ENCODE measurements at regions not wholly inside any gene's neighbourhood (a gene's known extent, or its start where the extent isn't known, plus 50 kb on each side); places are given as distances from the start of the nearest gene placed in this dataset.

- TF ChIP-seq ZNF837 (tag by site-specific recombination; IDR thresholded peaks at IDR 0.05) (no peak), ZNF133 (tag by site-specific recombination; IDR thresholded peaks at IDR 0.05) (no peak), ZNF530 (tag by site-specific recombination; IDR thresholded peaks at IDR 0.05; ENCODE audit: low read depth) (no peak)
- Histone ChIP-seq H3K4me3 (ENCODE audit: low read depth, low read length) (no peak overlapping the region), H3K27ac (ENCODE audit: extremely low read depth, low read depth, low read length) (no peak overlapping the region; the same call in 1 of the 2 replicates), H3K4me1 (ENCODE audit: control insufficient read depth, insufficient read depth, low read length) (peaks cover 16% of the 10 kb centered on the region), H3K9me3 (ENCODE audit: control insufficient read depth, insufficient read depth, low read depth, low read length) (no peaks in the 10 kb centered on the region), H3K36me3 (ENCODE audit: control insufficient read depth in 2 of 2, insufficient read depth in 1 of 2, low read length in 2 of 2) (no peaks in the 10 kb centered on the region)
- POLR2A ChIA-PET: no interaction called here
- CTCF ChIA-PET: no interaction called here
Measured at GRCh38 chr5:96111080-96111756, 149.6 kb upstream of the ELL2 start.

- ChIA-PET CTCF (no interaction called here), POLR2A (no interaction called here)
- no peak overlapping the region for H3K4me3 ChIP-seq (ENCODE audit: low read depth, low read length)
- H3K9me3 ChIP-seq (ENCODE audit: control insufficient read depth, insufficient read depth, low read depth, low read length): no peaks in the 10 kb centered on the region
- peak overlapping the region; percentile 29; the same call in 1 of the 2 replicates for H3K27ac ChIP-seq (ENCODE audit: extremely low read depth, low read depth, low read length)
- H3K4me1 ChIP-seq (ENCODE audit: control insufficient read depth, insufficient read depth, low read length): peaks cover 16% of the 10 kb centered on the region
- H3K36me3 ChIP-seq (ENCODE audit: control insufficient read depth in 2 of 2, insufficient read depth in 1 of 2, low read length in 2 of 2): no peaks in the 10 kb centered on the region
- TF ChIP-seq ZNF148 (tag by site-specific recombination; IDR thresholded peaks at IDR 0.05; ENCODE audit: borderline replicate concordance): no peak
- TF ChIP-seq ZNF37A (tag by site-specific recombination; IDR thresholded peaks at IDR 0.05): no peak
- TF ChIP-seq ZNF768 (tag by site-specific recombination; IDR thresholded peaks at IDR 0.05): no peak
- no peak for TF ChIP-seq ZNF24 (tag by site-specific recombination; IDR thresholded peaks at IDR 0.05)
- no peak for TF ChIP-seq ZNF555 (tag by site-specific recombination; conservative IDR thresholded peaks at IDR 0.05)
- no peak for TF ChIP-seq ZNF184 (tag by site-specific recombination; IDR thresholded peaks at IDR 0.05)
- TF ChIP-seq ZNF513 (tag by site-specific recombination; IDR thresholded peaks at IDR 0.05): no peak
- TF ChIP-seq ZNF335 (tag by site-specific recombination; conservative IDR thresholded peaks at IDR 0.05): no peak
- no peak for TF ChIP-seq MZF1 (tag by site-specific recombination; IDR thresholded peaks at IDR 0.05; ENCODE audit: borderline replicate concordance)
- TF ChIP-seq WT1 (tag by site-specific recombination; IDR thresholded peaks at IDR 0.05): no peak
- no peak for TF ChIP-seq ZSCAN5A (tag by site-specific recombination; IDR thresholded peaks at IDR 0.05)
- TF ChIP-seq ZNF530 (tag by site-specific recombination; IDR thresholded peaks at IDR 0.05; ENCODE audit: low read depth): no peak
- TF ChIP-seq ZNF596 (tag by site-specific recombination; IDR thresholded peaks at IDR 0.05): no peak
- TF ChIP-seq BCL6B (tag by site-specific recombination; IDR thresholded peaks at IDR 0.05): no peak
- TF ChIP-seq ZBTB7A (tag by site-specific recombination; IDR thresholded peaks at IDR 0.05; ENCODE audit: low read depth): no peak
- TF ChIP-seq GLI2 (tag by site-specific recombination; IDR thresholded peaks at IDR 0.05; ENCODE audit: borderline replicate concordance, low read depth): no peak
- no peak for TF ChIP-seq MYNN (tag by site-specific recombination; IDR thresholded peaks at IDR 0.05; ENCODE audit: borderline replicate concordance)
- TF ChIP-seq SP7 (tag by site-specific recombination; IDR thresholded peaks at IDR 0.05): no peak
- TF ChIP-seq ZNF529 (tag by site-specific recombination; IDR thresholded peaks at IDR 0.05; ENCODE audit: insufficient replicate concordance): no peak
- peak; percentile 90 for TF ChIP-seq FEZF1 (tag by site-specific recombination; IDR thresholded peaks at IDR 0.05)
- no peak for TF ChIP-seq HOXD13 (CRISPR knock-in tag; IDR thresholded peaks at IDR 0.05; ENCODE audit: borderline replicate concordance)
- TF ChIP-seq ZNF10 (tag by site-specific recombination; IDR thresholded peaks at IDR 0.05): no peak
- no peak for TF ChIP-seq ZNF362 (tag by site-specific recombination; IDR thresholded peaks at IDR 0.05)
- no peak for TF ChIP-seq ZNF416 (tag by site-specific recombination; IDR thresholded peaks at IDR 0.05)
- TF ChIP-seq HOXC10 (CRISPR knock-in tag; IDR thresholded peaks at IDR 0.05): no peak
Measured at GRCh38 chr5:96110300-96110699, 148.6 kb upstream of the ELL2 start.
